ENCODE measurements at regions not wholly inside any gene's neighbourhood (a gene's known extent, or its start where the extent isn't known, plus 50 kb on each side); places are given as distances from the start of the nearest gene placed in this dataset.

DNA sequence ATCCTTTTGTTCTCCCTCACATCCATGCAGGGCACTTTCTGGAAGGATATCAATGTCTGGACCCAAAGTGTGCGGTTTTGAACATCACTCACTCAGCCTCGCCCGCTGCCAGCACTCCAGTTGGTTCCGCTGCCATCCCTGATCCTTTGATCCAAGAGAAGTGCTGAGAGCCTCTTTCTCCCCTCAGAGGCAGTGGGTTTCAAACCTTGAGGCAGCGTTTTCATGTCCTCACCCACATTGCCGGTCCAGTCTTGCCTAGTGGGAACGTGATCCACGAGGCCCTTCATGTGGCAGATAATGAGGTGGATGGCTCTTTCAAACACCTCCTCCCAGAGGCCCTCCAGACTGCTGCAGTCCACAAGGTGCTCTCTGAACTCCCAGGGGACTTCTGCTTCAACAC lies 122.2 kb downstream of the ACTL8 start:
- Histone ChIP-seq H3K4me1 (no peaks in the 10 kb centered on the region; the same call in 1 of the 2 replicates), H3K36me3 (no peaks in the 10 kb centered on the region), H3K27me3 (no peaks in the 10 kb centered on the region), H3K9me3 (no peaks in the 10 kb centered on the region), H3K4me3 (ENCODE audit: low read depth, low read length) (no peak overlapping the region)
- DNase-seq: no peak
- TF ChIP-seq, protein P1, sequence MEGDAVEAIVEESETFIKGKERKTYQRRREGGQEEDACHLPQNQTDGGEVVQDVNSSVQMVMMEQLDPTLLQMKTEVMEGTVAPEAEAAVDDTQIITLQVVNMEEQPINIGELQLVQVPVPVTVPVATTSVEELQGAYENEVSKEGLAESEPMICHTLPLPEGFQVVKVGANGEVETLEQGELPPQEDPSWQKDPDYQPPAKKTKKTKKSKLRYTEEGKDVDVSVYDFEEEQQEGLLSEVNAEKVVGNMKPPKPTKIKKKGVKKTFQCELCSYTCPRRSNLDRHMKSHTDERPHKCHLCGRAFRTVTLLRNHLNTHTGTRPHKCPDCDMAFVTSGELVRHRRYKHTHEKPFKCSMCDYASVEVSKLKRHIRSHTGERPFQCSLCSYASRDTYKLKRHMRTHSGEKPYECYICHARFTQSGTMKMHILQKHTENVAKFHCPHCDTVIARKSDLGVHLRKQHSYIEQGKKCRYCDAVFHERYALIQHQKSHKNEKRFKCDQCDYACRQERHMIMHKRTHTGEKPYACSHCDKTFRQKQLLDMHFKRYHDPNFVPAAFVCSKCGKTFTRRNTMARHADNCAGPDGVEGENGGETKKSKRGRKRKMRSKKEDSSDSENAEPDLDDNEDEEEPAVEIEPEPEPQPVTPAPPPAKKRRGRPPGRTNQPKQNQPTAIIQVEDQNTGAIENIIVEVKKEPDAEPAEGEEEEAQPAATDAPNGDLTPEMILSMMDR (IDR thresholded peaks at IDR 0.05; ENCODE audit: low read depth, low read length): no peak

DNA sequence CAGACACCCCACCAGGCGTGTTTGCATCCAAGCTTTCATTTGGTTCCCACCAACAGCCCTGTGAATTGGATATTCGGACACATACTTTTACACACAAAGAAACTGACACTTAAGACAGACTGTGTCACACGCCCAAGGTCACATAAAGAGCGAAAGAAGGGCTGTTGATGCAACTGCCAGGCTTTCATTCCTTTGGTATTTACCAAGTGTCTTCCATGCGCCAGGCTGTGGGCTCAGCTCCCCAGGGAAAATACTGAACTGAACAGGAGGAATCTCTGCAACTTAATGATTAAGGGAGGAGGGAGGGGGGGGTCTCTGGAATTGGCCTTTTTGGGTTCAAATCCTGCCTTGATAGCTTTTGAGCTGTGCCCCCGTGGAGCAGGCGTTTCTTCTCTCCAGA lies 122.8 kb downstream of the ACTL8 start:
- TF ChIP-seq, protein P1 (IDR thresholded peaks at IDR 0.05; ENCODE audit: low read depth, low read length): no peak
- no peak overlapping the region for H3K4me3 ChIP-seq (ENCODE audit: low read depth, low read length)
- DNase-seq: no peak
- H3K27me3 ChIP-seq: no peaks in the 10 kb centered on the region
- H3K9me3 ChIP-seq: no peaks in the 10 kb centered on the region
- H3K4me1 ChIP-seq: no peaks in the 10 kb centered on the region; the same call in 1 of the 2 replicates
- no peaks in the 10 kb centered on the region for H3K36me3 ChIP-seq

DNA sequence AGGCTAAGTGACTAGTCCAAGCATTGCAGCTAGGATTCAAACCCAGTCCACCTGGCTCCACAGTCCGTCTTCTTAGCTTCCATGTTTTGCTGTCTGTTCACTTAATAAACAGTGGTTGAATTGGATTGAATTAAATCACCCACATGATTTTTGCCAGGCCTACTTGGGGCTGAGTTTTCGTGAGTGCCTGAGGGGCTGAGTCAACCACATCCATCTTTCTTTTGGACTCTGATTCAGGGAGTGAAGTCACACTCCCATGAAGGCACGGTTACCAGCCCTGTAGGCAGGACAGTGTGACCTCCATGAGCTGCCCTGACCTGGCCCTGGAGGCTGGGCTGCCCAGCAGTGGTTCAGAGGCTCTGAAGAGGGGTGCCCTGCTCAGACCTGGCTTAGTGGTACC lies 123.7 kb downstream of the ACTL8 start:
- Histone ChIP-seq H3K4me1 (no peaks in the 10 kb centered on the region; the same call in 1 of the 2 replicates), H3K36me3 (no peaks in the 10 kb centered on the region), H3K9me3 (no peaks in the 10 kb centered on the region), H3K4me3 (ENCODE audit: low read depth, low read length) (no peak overlapping the region), H3K27me3 (no peaks in the 10 kb centered on the region)
- peak; percentile 9 for DNase-seq
- TF ChIP-seq, protein P1 (IDR thresholded peaks at IDR 0.05; ENCODE audit: low read depth, low read length): no peak

DNA sequence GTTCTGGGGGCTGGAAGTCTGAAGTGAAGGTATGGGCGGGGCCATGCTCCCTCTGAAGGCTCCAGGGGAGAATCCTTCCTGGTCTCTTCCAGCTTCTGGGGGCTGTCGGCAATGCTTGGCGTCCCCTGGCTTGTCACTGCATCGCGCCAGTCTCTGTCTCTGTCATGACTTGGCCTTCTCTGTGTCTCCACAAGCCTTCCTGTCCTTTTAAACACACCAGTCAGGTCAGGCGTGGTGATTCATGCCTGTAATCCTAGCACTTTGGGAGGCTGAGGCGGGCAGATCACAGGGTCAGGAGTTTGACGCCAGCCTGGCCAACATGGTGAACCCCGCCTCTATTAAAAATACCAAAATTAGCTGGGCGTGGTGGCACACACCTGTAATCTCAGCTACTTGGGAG lies 125.3 kb downstream of the ACTL8 start:
- TF ChIP-seq, protein P1 (IDR thresholded peaks at IDR 0.05; ENCODE audit: low read depth, low read length): no peak
- Histone ChIP-seq H3K4me3 (ENCODE audit: low read depth, low read length) (no peak overlapping the region), H3K36me3 (no peaks in the 10 kb centered on the region), H3K9me3 (no peaks in the 10 kb centered on the region), H3K27me3 (no peaks in the 10 kb centered on the region), H3K4me1 (no peaks in the 10 kb centered on the region)
- DNase-seq: no peak

DNA sequence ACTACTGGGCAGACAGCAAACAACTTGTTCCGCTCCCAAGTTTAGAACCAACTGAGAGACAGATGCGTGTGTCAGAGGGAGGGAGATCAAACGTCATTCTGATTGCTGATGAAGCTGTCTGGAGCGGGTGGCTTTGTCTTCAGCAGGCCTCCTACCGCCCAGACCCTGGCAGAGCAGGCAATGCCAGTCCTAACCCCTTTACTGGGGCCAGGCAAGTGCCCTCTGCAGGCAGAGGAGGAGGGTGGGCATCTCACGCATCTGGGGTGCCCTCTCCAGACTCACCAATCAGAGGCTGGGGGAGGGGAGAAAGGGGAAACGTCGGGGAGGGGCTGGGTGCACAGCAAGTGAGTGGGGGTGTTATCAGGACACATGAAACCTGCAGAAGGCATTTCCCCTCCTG lies 126.6 kb downstream of the ACTL8 start:
- Histone ChIP-seq H3K4me3 (ENCODE audit: low read depth, low read length) (no peak overlapping the region), H3K9me3 (no peaks in the 10 kb centered on the region), H3K36me3 (no peaks in the 10 kb centered on the region), H3K4me1 (no peaks in the 10 kb centered on the region), H3K27me3 (no peaks in the 10 kb centered on the region)
- TF ChIP-seq, protein P1 (IDR thresholded peaks at IDR 0.05; ENCODE audit: low read depth, low read length): no peak
- no peak for DNase-seq

DNA sequence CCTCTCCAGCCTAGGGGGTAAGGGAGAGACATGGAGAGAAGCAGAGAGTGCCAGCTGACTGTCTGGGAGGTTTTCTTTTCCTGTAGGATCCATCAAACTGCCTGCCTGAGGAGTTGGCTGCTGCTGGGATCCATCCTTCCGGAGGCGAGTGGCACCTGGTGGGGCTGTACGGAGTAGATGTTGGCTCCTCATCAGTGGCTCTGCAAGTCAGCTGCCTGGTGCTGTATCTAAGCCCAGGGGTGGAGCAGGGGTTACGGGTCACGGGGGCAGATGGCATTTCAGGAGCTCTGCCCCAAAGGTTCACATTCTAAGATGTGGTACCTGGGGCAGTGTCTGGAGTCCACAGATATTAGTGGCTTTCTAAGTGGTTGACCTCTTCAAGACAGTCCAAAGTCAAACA lies 128.0 kb downstream of the ACTL8 start:
- H3K4me3 ChIP-seq (ENCODE audit: low read depth, low read length): no peak overlapping the region
- no peaks in the 10 kb centered on the region for H3K4me1 ChIP-seq
- no peaks in the 10 kb centered on the region for H3K27me3 ChIP-seq
- TF ChIP-seq, protein P1 (IDR thresholded peaks at IDR 0.05; ENCODE audit: low read depth, low read length): no peak
- no peak for DNase-seq
- H3K36me3 ChIP-seq: no peaks in the 10 kb centered on the region
- no peaks in the 10 kb centered on the region for H3K9me3 ChIP-seq
